Neural cell (in vitro differentiated cells): ENCODE measurements at regions not wholly inside any gene's neighbourhood (a gene's known extent, or its start where the extent isn't known, plus 50 kb on each side); places are given as distances from the start of the nearest gene placed in this dataset.

Source experiments
- POLR2AphosphoS5 ChIP-seq: IDR thresholded peaks from 2 replicates; pipeline ENCODE4 v1.6.1; 2012
- SMC3 ChIP-seq: fragments of 450-650 bp; conservative IDR thresholded peaks from 2 replicates; pipeline ENCODE4 v1.6.1; 2014; ENCODE audit warnings: antibody characterized with exemption, mild to moderate bottlenecking, moderate library complexity; ENCODE audit not compliant: poor library complexity
- TF ChIP-seq, protein P1 (sequence below): fragments of 450-650 bp; IDR thresholded peaks from 2 replicates; pipeline ENCODE4 v1.5.1; 2014; ENCODE audit warnings: antibody characterized with exemption, mild to moderate bottlenecking, moderate library complexity; ENCODE audit not compliant: poor library complexity, severe bottlenecking
- TF ChIP-seq, protein P2 (sequence below): IDR thresholded peaks from 2 replicates; pipeline ENCODE4 v1.6.1; 2012; ENCODE audit warnings: borderline replicate concordance

DNA sequence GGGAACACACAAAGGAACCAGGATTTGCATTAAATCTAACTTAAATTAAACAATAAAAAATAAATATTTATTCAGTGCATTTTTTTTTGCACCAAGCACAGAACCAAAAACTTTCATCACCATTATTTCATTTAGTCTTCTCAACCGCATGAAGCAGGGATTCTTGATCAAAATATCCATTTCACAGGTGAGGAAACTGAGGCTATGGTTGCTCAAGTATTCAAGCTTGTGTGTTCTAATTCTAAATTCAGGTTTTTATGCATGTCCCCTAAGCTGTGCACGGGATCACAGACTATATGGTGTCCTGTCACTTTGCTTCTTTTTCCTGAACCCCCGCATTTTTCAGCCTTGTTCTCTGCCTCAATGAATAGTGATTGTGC is 64.3 kb upstream of the BCL6 start:
- TF ChIP-seq, protein P1, sequence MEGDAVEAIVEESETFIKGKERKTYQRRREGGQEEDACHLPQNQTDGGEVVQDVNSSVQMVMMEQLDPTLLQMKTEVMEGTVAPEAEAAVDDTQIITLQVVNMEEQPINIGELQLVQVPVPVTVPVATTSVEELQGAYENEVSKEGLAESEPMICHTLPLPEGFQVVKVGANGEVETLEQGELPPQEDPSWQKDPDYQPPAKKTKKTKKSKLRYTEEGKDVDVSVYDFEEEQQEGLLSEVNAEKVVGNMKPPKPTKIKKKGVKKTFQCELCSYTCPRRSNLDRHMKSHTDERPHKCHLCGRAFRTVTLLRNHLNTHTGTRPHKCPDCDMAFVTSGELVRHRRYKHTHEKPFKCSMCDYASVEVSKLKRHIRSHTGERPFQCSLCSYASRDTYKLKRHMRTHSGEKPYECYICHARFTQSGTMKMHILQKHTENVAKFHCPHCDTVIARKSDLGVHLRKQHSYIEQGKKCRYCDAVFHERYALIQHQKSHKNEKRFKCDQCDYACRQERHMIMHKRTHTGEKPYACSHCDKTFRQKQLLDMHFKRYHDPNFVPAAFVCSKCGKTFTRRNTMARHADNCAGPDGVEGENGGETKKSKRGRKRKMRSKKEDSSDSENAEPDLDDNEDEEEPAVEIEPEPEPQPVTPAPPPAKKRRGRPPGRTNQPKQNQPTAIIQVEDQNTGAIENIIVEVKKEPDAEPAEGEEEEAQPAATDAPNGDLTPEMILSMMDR = no peak
- no peak for TF ChIP-seq SMC3
- TF ChIP-seq POLR2AphosphoS5 = no peak
- TF ChIP-seq, protein P2, sequence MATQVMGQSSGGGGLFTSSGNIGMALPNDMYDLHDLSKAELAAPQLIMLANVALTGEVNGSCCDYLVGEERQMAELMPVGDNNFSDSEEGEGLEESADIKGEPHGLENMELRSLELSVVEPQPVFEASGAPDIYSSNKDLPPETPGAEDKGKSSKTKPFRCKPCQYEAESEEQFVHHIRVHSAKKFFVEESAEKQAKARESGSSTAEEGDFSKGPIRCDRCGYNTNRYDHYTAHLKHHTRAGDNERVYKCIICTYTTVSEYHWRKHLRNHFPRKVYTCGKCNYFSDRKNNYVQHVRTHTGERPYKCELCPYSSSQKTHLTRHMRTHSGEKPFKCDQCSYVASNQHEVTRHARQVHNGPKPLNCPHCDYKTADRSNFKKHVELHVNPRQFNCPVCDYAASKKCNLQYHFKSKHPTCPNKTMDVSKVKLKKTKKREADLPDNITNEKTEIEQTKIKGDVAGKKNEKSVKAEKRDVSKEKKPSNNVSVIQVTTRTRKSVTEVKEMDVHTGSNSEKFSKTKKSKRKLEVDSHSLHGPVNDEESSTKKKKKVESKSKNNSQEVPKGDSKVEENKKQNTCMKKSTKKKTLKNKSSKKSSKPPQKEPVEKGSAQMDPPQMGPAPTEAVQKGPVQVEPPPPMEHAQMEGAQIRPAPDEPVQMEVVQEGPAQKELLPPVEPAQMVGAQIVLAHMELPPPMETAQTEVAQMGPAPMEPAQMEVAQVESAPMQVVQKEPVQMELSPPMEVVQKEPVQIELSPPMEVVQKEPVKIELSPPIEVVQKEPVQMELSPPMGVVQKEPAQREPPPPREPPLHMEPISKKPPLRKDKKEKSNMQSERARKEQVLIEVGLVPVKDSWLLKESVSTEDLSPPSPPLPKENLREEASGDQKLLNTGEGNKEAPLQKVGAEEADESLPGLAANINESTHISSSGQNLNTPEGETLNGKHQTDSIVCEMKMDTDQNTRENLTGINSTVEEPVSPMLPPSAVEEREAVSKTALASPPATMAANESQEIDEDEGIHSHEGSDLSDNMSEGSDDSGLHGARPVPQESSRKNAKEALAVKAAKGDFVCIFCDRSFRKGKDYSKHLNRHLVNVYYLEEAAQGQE = no peak
